Kidney (tissue), 13 donors: ENCODE measurements at regions not wholly inside any gene's neighbourhood (a gene's known extent, or its start where the extent isn't known, plus 50 kb on each side); places are given as distances from the start of the nearest gene placed in this dataset.
"Not testable (repeated sequence)": the region's sequence is repeated elsewhere in the genome, so short reads cannot be mapped to it uniquely, and the experiment has no call there.

Experiments used
- DNase-seq, 5 donors: peaks; one replicate each; pipeline ENCODE4 v3.0.0-alpha.2; 2013 to 2020
- FAIRE-seq: peaks from 2 replicates; lab custom pipeline; 2012; peaks lifted over from hg19 to GRCh38; lab: Jason Lieb, UNC
- H3K27ac ChIP-seq, 2 donors: one replicate each; pipeline ENCODE4 v1.7.0; 2013; ENCODE audit warnings: low read depth in 2 of 2, low read length in 2 of 2, inconsistent platforms in 1 of 2
- H3K27me3 ChIP-seq: one replicate; pipeline ENCODE4 v1.7.1; 2013; ENCODE audit warnings: low read length, inconsistent platforms; ENCODE audit not compliant: control insufficient read depth, insufficient read depth
- H3K36me3 ChIP-seq, 3 donors: one replicate each; pipeline versions ENCODE4 v1.7.0 to v1.7.1; 2013; ENCODE audit warnings: low read length in 3 of 3, control low read depth in 1 of 3, inconsistent platforms in 1 of 3; ENCODE audit not compliant: insufficient read depth in 3 of 3, control insufficient read depth in 2 of 3
- H3K4me1 ChIP-seq, 3 donors: one replicate each; pipeline versions ENCODE4 v1.7.0 to v1.7.1; 2013; ENCODE audit warnings: low read length in 3 of 3, inconsistent platforms in 1 of 3, low read depth in 1 of 3; ENCODE audit not compliant: control insufficient read depth in 2 of 3, insufficient read depth in 2 of 3
- H3K4me3 ChIP-seq, 3 donors: one replicate each; pipeline versions ENCODE4 v1.7.0 to v1.8.1; 2013; ENCODE audit warnings: low read length in 3 of 3, control low read depth in 1 of 3, inconsistent platforms in 1 of 3
- H3K9ac ChIP-seq, 3 donors: one replicate each; pipeline versions ENCODE4 v1.7.0 to v1.7.1; 2013; ENCODE audit warnings: low read length in 3 of 3, control low read depth in 1 of 3, inconsistent platforms in 1 of 3
- H3K9me3 ChIP-seq, 3 donors: one replicate each; pipeline versions ENCODE4 v1.7.0 to v1.7.1; 2013; ENCODE audit warnings: low read length in 3 of 3, control low read depth in 1 of 3, inconsistent platforms in 1 of 3; ENCODE audit not compliant: control insufficient read depth in 2 of 3, insufficient read depth in 1 of 3
- CTCF ChIP-seq: IDR thresholded peaks from 3 replicates; pipeline ENCODE4 v1.5.1; 2012; ENCODE audit warnings: mild to moderate bottlenecking, moderate library complexity, borderline replicate concordance; ENCODE audit not compliant: insufficient read depth; ENCODE audit errors: extremely low read depth
- intact Hi-C: fragments of 100-400 bp; cut with DNase I; formaldehyde crosslinking; loops from one replicate; pipeline ENCODE4 v1.11.1; 2022
- donor health status: control.
- donor health status: control.
- donor health status: control.
- donor health status: control.
- donor health status: control.
- donor health status: DM: yes; HTN: yes; CAD: no.
- donor health status: Normal renal cell carcinoma (clear cell type).

- intact Hi-C loops: no loop called here
- no peak for TF ChIP-seq CTCF
- H3K4me3 ChIP-seq: no peak overlapping the region
- H3K27ac ChIP-seq: no peak overlapping the region
- H3K9ac ChIP-seq: no peak overlapping the region
- FAIRE-seq (no peak), DNase-seq (no peak)
- H3K4me1 ChIP-seq: no peaks in the 10 kb centered on the region
- H3K36me3 ChIP-seq: no peaks in the 10 kb centered on the region
- no peaks in the 10 kb centered on the region for H3K27me3 ChIP-seq
- H3K9me3 ChIP-seq: peaks cover 0 to 4% (median 0%) of the 10 kb centered on the region in 3 donors
Observed at GRCh38 chr20:4322499-4322898, 73.4 kb upstream of the ADRA1D start.

- H3K27ac ChIP-seq: no peak overlapping the region
Observed at GRCh38 chr20:4320291-4320690, 71.2 kb upstream of the ADRA1D start.

GRCh38 chr20:4318891-4319290 is 69.8 kb upstream of the ADRA1D start:
- intact Hi-C loops: no loop called here
- no peak for FAIRE-seq
- no peak for TF ChIP-seq CTCF

More at GRCh38 chr20:4320291-4320690, 71.2 kb upstream of the ADRA1D start:
- H3K4me1 ChIP-seq: no peaks in the 10 kb centered on the region
- intact Hi-C loops: no loop called here
- no peaks in the 10 kb centered on the region for H3K9me3 ChIP-seq
- no peaks in the 10 kb centered on the region for H3K27me3 ChIP-seq
- H3K9ac ChIP-seq: no peak overlapping the region
- DNase-seq: no peak
- H3K36me3 ChIP-seq: no peaks in the 10 kb centered on the region
- no peak for TF ChIP-seq CTCF
- H3K4me3 ChIP-seq: no peak overlapping the region
- no peak for FAIRE-seq

GRCh38 chr20:4310616-4311015 is 61.5 kb upstream of the ADRA1D start:
- H3K36me3 ChIP-seq, H3K27ac ChIP-seq, H3K9ac ChIP-seq, H3K4me1 ChIP-seq, H3K4me3 ChIP-seq, DNase-seq, FAIRE-seq, H3K27me3 ChIP-seq, intact Hi-C loops: not testable (repeated sequence)
- H3K9me3 ChIP-seq: peaks cover 0 to 15% (median 0%) of the 10 kb centered on the region in 3 donors

More at GRCh38 chr20:4318891-4319290, 69.8 kb upstream of the ADRA1D start:
- no peaks in the 10 kb centered on the region for H3K36me3 ChIP-seq
- no peak overlapping the region for H3K9ac ChIP-seq
- DNase-seq: no peak
- H3K27ac ChIP-seq: no peak overlapping the region
- H3K27me3 ChIP-seq: no peaks in the 10 kb centered on the region
- no peak overlapping the region for H3K4me3 ChIP-seq
- H3K4me1 ChIP-seq: no peaks in the 10 kb centered on the region
- H3K9me3 ChIP-seq: no peaks in the 10 kb centered on the region
